ENCODE measurements at regions not wholly inside any gene's neighbourhood (a gene's known extent, or its start where the extent isn't known, plus 50 kb on each side); places are given as distances from the start of the nearest gene placed in this dataset.
"Not testable (repeated sequence)": the region's sequence is repeated elsewhere in the genome, so short reads cannot be mapped to it uniquely, and the experiment has no call there.

GRCh38 chr2:16221461-16222010 lies 281.2 kb downstream of the MYCN start:
- DNase-seq (ENCODE audit: low read depth in 2 of 2): no peak

DNA sequence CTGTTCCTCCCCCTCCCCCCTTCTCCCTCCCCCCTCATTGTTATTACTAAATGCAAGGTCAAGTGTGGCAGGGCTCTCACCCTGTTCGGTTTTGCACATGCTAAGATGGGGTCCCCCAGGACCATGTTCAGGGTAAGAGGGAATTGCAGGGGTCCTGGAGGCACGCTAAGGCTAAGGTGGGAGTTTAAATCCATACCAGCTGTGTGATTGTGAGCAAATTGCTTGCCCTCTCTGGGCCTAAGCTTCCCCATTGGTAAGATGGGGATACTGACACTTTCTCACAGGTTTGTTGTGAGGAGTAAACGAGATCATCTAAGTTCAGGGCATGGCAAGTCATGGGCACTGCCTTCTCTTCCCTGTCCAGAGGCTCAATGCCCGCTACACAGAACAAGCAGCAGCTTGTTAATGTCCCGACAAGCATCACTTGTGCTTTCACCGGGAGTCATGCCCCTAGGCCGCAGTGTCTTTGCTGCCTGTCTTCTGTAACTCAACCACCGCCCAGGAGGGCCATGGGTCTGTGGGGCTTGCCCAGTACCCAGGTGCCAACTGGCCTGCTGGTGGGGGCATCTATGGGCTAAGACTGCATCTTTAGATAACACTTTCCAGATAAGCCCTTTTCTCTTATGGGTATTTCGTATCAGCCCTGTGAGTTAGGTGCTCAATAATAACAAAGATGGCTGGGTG lies 279.1 kb downstream of the MYCN start:
- DNase-seq (ENCODE audit: low read depth in 2 of 2): no peak

GRCh38 chr2:16218625-16219024 lies 278.3 kb downstream of the MYCN start:
- no peak for DNase-seq (ENCODE audit: low read depth in 2 of 2)

GRCh38 chr2:16218161-16218560 lies 277.8 kb downstream of the MYCN start:
- no peak for DNase-seq (ENCODE audit: low read depth in 2 of 2)

GRCh38 chr2:16217741-16218140 lies 277.4 kb downstream of the MYCN start:
- not testable (repeated sequence) for DNase-seq (ENCODE audit: low read depth in 2 of 2)

DNA sequence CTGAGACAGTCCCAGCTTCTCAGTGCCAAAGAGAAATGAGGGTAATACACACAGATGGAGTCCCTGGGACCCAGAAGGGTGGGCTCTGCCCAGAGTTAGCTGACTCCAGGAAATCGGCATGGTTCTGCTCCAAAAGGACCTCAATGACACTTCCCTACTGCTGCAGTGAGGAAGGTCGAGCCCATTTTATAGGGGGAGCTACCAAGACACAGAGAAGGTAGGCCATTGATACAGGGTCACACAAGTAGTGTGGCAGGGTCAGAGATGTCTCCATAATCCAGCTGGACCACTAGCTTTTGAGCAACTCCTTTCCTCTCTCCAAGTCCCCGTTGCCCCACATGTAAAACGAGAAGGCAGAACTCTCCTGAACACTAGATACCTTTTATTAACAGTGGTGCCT lies 276.9 kb downstream of the MYCN start:
- DNase-seq (ENCODE audit: low read depth in 2 of 2): no peak

DNA sequence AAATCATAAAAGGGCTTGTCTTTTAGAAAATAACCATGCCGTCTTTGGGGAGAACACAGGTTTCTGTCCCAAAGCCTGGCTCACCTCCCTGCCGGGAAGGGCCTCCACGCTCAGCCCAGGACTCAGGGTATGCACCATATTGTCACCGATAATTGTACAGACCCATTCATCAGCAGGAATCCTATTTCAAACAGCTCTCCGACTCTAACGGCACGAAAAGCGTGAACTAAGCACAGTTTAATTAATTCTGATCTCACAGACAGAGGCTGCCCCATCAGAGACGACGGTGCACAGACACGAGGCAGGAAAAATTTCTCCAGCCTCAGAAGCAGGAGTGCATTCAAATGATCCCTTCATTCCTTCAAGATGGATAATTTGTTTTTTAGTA lies 276.2 kb downstream of the MYCN start:
- DNase-seq (ENCODE audit: low read depth in 2 of 2): no peak

GRCh38 chr2:16215902-16216557 lies 275.7 kb downstream of the MYCN start:
- DNase-seq (ENCODE audit: low read depth in 2 of 2): no peak

GRCh38 chr2:16214861-16215260 lies 274.5 kb downstream of the MYCN start:
- no peak for DNase-seq (ENCODE audit: low read depth in 2 of 2)

GRCh38 chr2:16214391-16214790 lies 274.0 kb downstream of the MYCN start:
- DNase-seq (ENCODE audit: low read depth in 2 of 2): no peak

- no peak for DNase-seq (ENCODE audit: low read depth in 2 of 2)
Measured at GRCh38 chr2:16212321-16212720, 272.0 kb downstream of the MYCN start.

GRCh38 chr2:16211341-16211740 lies 271.0 kb downstream of the MYCN start:
- DNase-seq (ENCODE audit: low read depth in 2 of 2): no peak

- no peak for DNase-seq (ENCODE audit: low read depth in 2 of 2)
Measured at GRCh38 chr2:16210841-16211240, 270.5 kb downstream of the MYCN start.

DNA sequence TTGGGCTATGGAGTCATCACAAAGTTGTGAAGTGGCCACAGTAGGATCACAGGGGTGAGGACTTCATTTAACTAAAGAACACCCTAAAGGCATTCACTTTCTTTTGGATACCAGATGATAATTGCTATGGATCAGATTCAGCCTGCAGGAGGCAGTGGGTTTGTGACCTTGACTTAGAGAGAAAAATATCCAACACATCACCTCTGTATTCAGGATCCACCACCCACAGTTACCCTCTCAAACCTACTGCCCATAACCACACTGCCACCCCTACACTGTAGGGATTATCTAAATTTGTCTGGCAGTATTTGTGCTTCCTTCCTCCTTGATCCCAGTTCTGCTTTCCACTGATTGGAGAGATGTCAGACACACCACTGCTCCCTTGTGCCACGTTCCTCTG lies 269.4 kb downstream of the MYCN start:
- DNase-seq (ENCODE audit: low read depth in 2 of 2): no peak

DNA sequence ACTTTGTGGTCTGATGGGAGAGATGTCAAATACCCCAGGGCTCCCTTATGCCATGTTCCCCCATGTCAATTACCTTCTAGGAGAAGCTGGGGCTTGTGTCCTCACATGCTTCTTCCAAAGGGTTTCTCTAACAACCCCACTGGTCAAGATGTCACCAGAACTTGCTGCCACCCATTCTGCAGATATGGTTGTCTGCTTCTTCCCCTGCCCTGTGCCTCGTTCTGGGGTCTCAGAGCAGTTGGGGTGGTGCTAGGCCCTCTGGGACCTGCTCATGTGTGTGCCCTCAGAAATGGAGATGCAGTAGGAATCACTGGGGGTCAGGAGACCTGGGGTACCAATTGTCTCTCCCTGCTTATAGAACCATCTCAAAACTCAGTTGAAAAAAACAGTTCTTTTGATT lies 268.6 kb downstream of the MYCN start:
- DNase-seq (ENCODE audit: low read depth in 2 of 2): no peak

DNA sequence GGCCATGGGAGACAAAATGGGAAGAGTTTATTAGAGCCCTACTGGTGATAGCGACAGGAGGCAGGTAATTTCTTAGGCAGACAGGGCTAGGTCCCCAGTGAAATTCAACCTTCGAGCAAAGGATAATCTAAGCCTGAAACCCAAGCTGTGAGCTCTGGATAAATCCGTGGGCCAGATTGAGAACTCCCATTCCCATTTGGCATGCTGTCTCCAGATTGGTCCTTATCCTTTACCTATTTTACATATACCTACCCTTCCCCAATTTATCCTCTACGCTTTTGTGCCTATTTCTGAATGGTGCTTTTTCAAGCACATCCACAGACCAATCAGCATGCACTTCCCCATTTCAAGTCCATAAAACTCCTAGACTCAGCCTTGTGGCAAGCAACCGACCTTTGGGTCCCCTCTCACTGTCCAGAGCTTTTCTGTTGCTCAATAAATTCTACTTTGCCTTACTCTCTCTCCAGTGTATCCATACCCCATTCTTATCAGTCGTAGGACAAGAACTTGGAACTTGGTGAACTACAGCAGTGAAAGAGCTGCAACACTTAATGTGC lies 268.0 kb downstream of the MYCN start:
- no peak for DNase-seq (ENCODE audit: low read depth in 2 of 2)

GRCh38 chr2:16207611-16208010 lies 267.3 kb downstream of the MYCN start:
- no peak for DNase-seq (ENCODE audit: low read depth in 2 of 2)

DNA sequence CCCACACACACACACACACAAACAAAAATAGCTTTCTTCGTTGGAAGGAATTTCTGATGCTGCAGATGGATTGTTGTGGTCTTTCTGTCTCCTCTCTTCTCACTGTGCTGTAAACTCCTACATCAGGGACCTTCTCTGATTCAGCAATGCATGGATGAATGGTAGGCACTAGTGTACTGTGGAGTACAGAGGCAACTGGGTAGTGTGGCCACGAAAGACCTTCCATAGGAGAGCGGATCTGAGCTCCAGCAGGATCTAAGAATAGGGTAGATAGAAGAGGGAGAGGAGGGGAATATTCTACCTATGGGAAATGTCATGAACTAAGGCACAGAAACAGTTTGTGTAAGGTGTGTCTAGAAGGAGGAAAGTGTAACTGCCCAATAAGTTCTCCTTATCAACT lies 266.8 kb downstream of the MYCN start:
- DNase-seq (ENCODE audit: low read depth in 2 of 2): no peak

DNA sequence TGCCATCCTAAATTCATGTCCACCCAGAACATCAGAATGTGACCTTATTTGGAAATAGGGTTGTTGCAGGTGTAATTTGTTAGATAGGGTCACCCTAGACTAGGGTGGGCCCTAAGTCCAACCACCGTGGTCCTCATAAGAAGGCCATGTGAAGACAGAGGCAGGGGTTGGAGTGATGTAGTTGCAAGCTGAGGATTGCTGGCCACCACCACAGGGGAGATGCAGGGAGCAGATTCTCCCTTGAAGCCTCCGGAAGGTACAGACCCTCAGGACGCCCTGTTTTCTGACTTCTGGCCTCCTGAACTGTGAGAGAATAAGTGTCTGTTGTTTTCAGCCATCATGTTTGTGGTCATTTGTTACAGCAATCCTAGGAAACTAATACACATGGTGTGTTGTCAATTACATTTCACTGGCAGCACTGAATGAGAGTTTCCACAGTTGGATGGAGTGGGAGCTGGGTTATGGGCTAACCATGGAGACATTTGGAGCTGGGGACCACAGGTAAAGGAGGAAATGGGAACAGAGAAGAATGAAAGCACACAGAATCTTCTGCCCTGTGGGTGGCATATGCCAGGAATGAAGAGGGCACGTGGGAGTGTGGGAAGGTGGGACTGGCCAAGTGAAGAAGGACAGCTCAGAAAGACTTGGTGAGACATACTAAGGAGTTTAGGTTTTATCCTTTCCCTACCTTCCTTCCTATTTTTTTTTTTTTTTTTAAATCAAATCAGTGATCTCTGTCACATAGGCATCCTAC lies 266.0 kb downstream of the MYCN start:
- no peak for DNase-seq (ENCODE audit: low read depth in 2 of 2)

GRCh38 chr2:16205631-16206030 lies 265.3 kb downstream of the MYCN start:
- DNase-seq (ENCODE audit: low read depth in 2 of 2): no peak

GRCh38 chr2:16204886-16205620 lies 264.7 kb downstream of the MYCN start:
- no peak for DNase-seq (ENCODE audit: low read depth in 2 of 2)

- DNase-seq (ENCODE audit: low read depth in 2 of 2): no peak
Measured at GRCh38 chr2:16204251-16204650, 263.9 kb downstream of the MYCN start.
